GM19452 (cell line): ENCODE measurements at regions not wholly inside any gene's neighbourhood (a gene's known extent, or its start where the extent isn't known, plus 50 kb on each side); places are given as distances from the start of the nearest gene placed in this dataset.

Experiments
- ATAC-seq: cut with Tn5 transposase; IDR thresholded peaks from one replicate; pipeline ENCODE4 v1.9.1; 2021; ENCODE audit not compliant: unreplicated experiment

DNA sequence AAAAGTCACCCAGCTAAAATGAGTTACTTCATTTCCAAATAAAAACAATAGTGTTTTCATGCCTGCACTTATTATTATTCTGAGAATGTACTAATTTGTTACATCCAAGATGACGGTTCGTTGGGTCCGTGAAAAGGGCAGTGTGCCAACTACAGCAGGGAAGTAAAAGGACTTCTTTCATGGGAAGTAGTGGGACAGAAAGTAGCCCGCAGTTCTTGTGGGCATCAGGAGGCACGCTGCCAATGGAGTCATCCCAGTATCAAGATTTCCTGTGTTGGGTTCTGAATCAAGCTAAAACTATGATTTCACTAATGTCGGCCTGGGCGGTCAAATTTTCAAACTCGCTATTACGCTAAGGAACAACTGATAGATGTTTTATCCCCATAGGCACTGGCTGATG lies 254.5 kb upstream of the SOX2 start:
- no peak for ATAC-seq

- ATAC-seq, result no peak
Measured at GRCh38 chr3:181455276-181455675, 256.4 kb upstream of the SOX2 start.

- ATAC-seq, result no peak
Measured at GRCh38 chr3:181454451-181455027, 257.2 kb upstream of the SOX2 start.

DNA sequence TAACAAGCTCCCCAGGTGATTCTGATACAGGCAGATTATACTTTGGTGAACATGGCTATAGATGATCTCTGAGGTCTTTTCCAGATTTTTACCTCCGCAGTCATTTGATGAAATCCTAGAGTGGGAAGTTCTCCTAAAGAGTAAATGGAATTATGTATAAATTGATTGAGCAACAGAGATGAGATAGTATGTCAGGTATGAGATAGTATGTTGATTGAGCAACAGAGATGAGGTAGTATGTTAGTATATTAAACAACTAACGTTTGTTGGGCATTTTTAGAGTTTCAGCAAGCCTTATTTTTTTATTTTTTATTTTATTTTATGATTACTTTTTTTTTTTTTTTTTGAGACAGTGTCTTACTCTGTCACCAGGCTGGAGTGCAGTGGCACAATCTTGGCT lies 265.0 kb upstream of the SOX2 start:
- ATAC-seq, result no peak

GRCh38 chr3:181442066-181442465 lies 269.7 kb upstream of the SOX2 start:
- ATAC-seq, result no peak

DNA sequence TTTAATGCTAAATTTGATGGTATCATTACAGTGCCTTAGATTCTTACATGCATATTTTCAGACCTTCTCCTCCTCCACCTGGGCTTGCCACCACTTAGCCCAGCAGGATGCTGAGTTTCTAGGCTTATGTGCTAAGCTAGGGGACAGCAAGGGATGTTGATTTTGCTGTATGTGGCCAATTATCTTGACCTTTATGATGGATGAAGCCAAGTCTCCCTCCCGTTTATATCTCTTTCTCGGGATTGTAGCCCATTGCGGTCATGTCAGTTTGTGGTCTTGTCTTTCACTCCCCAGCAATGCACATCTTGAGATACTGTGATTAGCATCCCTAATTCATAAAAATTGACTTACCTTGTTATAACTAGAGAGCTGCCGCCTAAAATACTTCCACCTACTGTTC lies 278.7 kb upstream of the SOX2 start:
- ATAC-seq, result no peak

- ATAC-seq, result no peak
Measured at GRCh38 chr3:181431748-181432147, 280.0 kb upstream of the SOX2 start.

GRCh38 chr3:181425074-181425473 lies 286.7 kb upstream of the SOX2 start:
- no peak for ATAC-seq

- no peak for ATAC-seq
Measured at GRCh38 chr3:181418233-181418632, 293.5 kb upstream of the SOX2 start.

- ATAC-seq, result no peak
Measured at GRCh38 chr3:181417748-181418147, 294.0 kb upstream of the SOX2 start.

DNA sequence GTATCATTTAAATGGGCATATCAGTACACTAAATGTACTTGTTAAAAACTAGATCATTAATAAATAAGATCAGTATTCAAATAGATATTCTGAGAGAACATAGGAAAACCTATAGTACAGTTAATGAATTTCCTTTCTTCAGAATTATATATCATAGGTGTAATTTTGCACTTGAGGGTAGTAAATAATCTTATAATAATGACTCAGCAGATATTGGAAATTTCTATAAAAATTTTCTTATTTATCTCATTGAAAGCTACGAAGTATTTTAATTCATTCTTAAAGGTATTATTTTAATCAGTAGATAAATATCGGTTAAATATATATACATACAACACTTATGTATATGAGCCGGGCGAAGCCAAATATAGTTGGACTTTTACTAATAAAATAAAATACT lies 300.9 kb upstream of the SOX2 start:
- no peak for ATAC-seq

- ATAC-seq, result no peak
Measured at GRCh38 chr3:181403876-181404660, 307.7 kb upstream of the SOX2 start.

DNA sequence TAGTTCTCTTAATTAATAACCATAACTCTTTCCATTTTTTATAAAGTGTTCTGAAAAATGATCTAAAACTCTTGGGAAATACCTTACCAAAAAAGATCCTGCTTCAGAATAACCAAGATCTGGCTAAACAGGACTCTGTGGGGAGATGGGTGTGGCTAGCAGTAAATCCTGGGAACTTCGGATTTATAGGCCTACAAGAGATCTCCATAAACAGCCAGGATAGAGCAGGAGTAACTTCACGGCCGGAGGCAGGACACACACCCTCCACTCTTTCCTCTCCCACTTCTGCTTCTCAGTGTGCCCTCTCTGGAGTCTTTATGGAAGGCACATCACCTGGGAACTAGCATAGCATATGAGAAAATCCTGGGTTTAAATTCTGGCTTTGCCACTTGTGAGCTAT lies 309.4 kb upstream of the SOX2 start:
- no peak for ATAC-seq

DNA sequence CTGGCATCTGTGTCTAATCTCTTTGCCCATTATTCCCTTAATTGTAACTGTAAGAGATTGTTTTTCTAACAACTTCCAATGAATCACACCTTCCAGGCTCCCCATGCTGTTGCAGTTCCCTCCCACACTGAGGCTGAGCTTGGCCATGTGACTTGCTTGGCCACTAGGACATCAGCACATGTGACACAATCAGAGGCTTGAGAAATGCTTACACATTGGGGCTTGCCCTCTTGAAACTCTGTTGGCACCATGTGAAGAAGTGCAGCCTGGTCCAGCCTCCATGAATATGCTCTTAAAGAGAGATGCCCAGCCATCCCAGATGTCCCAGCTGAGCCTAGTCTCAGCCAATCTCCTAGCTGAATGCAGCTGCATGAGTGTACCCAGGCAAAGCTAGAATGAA lies 326.8 kb upstream of the SOX2 start:
- ATAC-seq, result no peak

DNA sequence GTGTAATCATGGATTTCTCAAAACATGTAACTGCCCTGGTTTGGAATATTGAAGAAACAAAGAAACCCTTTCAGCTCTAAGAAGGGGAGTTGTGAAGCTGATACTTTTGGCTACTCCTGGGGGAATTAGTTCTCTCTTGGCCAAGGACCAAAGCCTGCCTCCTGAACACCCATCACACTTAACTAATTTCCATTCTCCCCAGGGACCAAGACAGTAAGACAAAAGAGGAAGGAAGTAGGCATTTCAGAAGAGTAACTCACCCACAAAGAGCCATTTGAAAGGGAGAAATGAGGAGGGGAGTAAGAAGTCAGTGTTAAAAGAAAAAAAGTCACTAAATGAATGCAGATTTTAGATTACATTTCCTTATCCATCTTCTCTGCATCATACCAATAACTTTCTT lies 328.0 kb upstream of the SOX2 start:
- no peak for ATAC-seq

- ATAC-seq, result no peak
Measured at GRCh38 chr3:181383201-181383600, 328.5 kb upstream of the SOX2 start.

GRCh38 chr3:181382656-181383055 lies 329.1 kb upstream of the SOX2 start:
- no peak for ATAC-seq

DNA sequence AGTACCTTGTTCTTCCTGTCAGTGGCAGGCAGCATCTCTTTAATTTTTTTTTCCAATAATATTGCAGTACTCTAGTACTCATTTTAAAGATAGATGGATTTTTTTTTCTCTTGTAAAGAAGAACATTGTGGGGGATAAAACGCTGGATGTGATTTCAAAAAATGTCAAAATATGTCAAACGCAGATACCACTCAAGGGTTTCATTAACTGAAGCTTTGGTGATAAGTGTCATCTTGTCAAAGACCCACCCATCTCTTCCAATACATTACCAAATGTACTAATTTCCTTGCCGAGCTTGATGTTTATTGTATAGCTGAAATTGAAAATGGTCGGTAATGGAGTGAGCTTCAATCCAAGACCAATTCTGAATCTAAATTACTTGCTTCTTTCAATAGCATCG lies 332.4 kb upstream of the SOX2 start:
- no peak for ATAC-seq

- ATAC-seq, result no peak
Measured at GRCh38 chr3:181369637-181370036, 342.1 kb upstream of the SOX2 start.

- ATAC-seq, result no peak
Measured at GRCh38 chr3:181363231-181363630, 348.5 kb upstream of the SOX2 start.

DNA sequence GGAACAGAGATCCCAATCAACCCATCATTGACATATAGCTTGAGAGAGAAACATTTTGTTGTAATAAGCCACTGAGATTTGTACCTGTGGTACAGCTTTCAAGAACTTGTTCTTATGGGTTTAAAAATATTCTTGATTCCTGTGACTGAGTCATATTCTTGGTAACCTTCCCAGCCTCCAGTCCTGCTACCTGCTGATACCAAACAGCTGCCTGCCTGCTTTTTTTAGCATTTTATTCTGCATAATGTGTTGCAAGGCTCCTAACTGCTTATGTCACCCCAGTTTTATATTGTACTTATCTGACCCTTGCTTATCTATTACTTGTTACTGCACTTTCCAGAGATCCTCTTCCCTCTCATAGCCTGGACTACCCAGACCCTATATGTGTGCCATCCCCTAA lies 349.3 kb upstream of the SOX2 start:
- ATAC-seq, result no peak

DNA sequence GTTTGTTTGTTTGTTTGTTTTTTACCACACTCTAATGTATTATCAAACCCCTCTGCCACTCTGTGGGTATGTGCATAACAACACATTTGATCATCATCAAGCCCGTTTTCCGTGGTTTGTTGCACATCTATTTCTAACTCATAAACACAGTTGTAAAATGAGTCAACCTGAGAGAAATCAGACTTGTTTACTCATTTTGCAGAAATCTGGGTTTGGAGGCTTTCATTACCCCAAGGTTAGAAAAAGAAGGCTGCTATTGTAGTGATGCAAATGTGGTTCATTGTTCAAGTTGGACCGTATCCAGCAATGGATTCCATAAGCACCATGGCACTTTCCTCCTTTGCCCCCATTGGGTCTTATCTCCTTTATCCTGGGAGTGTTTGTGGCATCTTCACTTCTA lies 353.2 kb upstream of the SOX2 start:
- ATAC-seq, result no peak

- ATAC-seq, result no peak
Measured at GRCh38 chr3:181358060-181358459, 353.7 kb upstream of the SOX2 start.
